H1 (cell line): ENCODE measurements at regions not wholly inside any gene's neighbourhood (a gene's known extent, or its start where the extent isn't known, plus 50 kb on each side); places are given as distances from the start of the nearest gene placed in this dataset.

ENCODE experiments used
- CTCF ChIA-PET: fragments of 300-600 bp; sonication (Branson Sonifier 250); formaldehyde crosslinking; loops from one replicate; lab custom pipeline; 2021; ENCODE audit not compliant: partially characterized antibody; lab: Charles Lee
- POLR2A ChIA-PET: fragments of 300-600 bp; sonication (Branson Sonifier 250); formaldehyde crosslinking; loops from one replicate; lab custom pipeline; 2021; ENCODE audit warnings: inconsistent platforms; ENCODE audit not compliant: partially characterized antibody; lab: Charles Lee
- DNase-seq, 2 experiments: peaks; one replicate each; pipeline versions ENCODE4 v3.0.0 to v3.0.0-alpha.2; 2010 to 2022; ENCODE audit warnings: low spot score in 2 of 2, low read depth in 1 of 2, mixed read lengths in 1 of 2
- FAIRE-seq: peaks from 2 replicates; lab custom pipeline; 2011; peaks lifted over from hg19 to GRCh38; lab: Jason Lieb, UNC
- H2AFZ ChIP-seq: 2 replicates; pipeline ENCODE4 v1.8.1; 2012; ENCODE audit warnings: low read length, inconsistent platforms
- H2AK5ac ChIP-seq: 2 replicates; pipeline ENCODE4 v1.6.1; 2013; ENCODE audit warnings: low read depth, low read length
- H2BK120ac ChIP-seq: replicated peaks from 2 replicates; pipeline ENCODE3; 2013; ENCODE audit warnings: low read depth, low read length, inconsistent platforms
- H2BK12ac ChIP-seq: 2 replicates; pipeline ENCODE4 v1.6.1; 2013; ENCODE audit warnings: low read depth, low read length
- H2BK15ac ChIP-seq: 2 replicates; pipeline ENCODE4 v1.6.1; 2013; ENCODE audit warnings: low read length
- H2BK20ac ChIP-seq: 2 replicates; pipeline ENCODE4 v1.6.1; 2013; ENCODE audit warnings: low read length
- H2BK5ac ChIP-seq: 2 replicates; pipeline ENCODE4 v1.6.1; 2013; ENCODE audit warnings: low read depth, low read length
- H3K14ac ChIP-seq: 2 replicates; pipeline ENCODE4 v1.6.1; 2013; ENCODE audit warnings: inconsistent platforms; ENCODE audit not compliant: insufficient read length
- H3K18ac ChIP-seq: 2 replicates; pipeline ENCODE4 v1.6.1; 2013; ENCODE audit warnings: low read length; ENCODE audit errors: extremely low read depth
- H3K23ac ChIP-seq: 2 replicates; pipeline ENCODE4 v1.6.1; 2013; ENCODE audit warnings: inconsistent platforms; ENCODE audit not compliant: insufficient read length
- H3K23me2 ChIP-seq: 2 replicates; pipeline ENCODE4 v1.6.1; 2013; ENCODE audit warnings: low read depth, low read length
- H3K27ac ChIP-seq: 2 replicates; pipeline ENCODE4 v1.6.1; 2011; ENCODE audit warnings: low read depth, low read length, inconsistent platforms
- H3K27me3 ChIP-seq, 4 experiments: replicated peaks in 1 of 4; 1 replicate in 1 of 4; 2 replicates in 3 of 4; pipeline versions ENCODE4 v1.6.1 to v1.8.1; 2011 to 2013; ENCODE audit warnings: low read length in 3 of 4, mild to moderate bottlenecking in 3 of 4, inconsistent platforms in 2 of 4, mixed read lengths in 2 of 4, moderate library complexity in 1 of 4; ENCODE audit not compliant: control insufficient read depth in 3 of 4, insufficient read depth in 3 of 4; ENCODE audit errors: extremely low read depth in 1 of 4
- H3K36me3 ChIP-seq, 4 experiments: 2 replicates each; pipeline versions ENCODE4 v1.6.1 to v1.8.1; 2011 to 2013; ENCODE audit warnings: mild to moderate bottlenecking in 4 of 4, low read length in 3 of 4, moderate library complexity in 2 of 4, control low read depth in 1 of 4, inconsistent platforms in 1 of 4; ENCODE audit not compliant: insufficient read depth in 4 of 4, control insufficient read depth in 2 of 4
- H3K4ac ChIP-seq: replicated peaks from 2 replicates; pipeline ENCODE3; 2013; ENCODE audit warnings: low read length, low read depth, mixed read lengths, inconsistent platforms; ENCODE audit not compliant: insufficient read length
- H3K4me1 ChIP-seq, 4 experiments: replicated peaks in 1 of 4; 1 replicate in 1 of 4; 2 replicates in 3 of 4; pipeline versions ENCODE4 v1.6.1 to v1.8.1; 2011 to 2013; ENCODE audit warnings: low read length in 3 of 4, inconsistent platforms in 2 of 4, mixed read lengths in 1 of 4; ENCODE audit not compliant: insufficient read depth in 4 of 4, control insufficient read depth in 3 of 4
- H3K4me2 ChIP-seq, 2 experiments: 2 replicates each; pipeline versions ENCODE4 v1.6.1 to v1.8.1; 2011 to 2013; ENCODE audit warnings: low read depth in 2 of 2, low read length in 2 of 2, control low read depth in 1 of 2, inconsistent platforms in 1 of 2, mild to moderate bottlenecking in 1 of 2; ENCODE audit not compliant: insufficient read depth in 1 of 2
- H3K4me3 ChIP-seq, 4 experiments: fragments of 200-600, 300-600 bp in 1 of 4; sonication (generic), shearing (Covaris generic), sonication (Bioruptor Twin) in 1 of 4; 2 replicates each; pipeline versions ENCODE4 v1.5.1 to v1.8.1; 2011 to 2016; ENCODE audit warnings: low read length in 4 of 4, low read depth in 3 of 4, control low read depth in 2 of 4, inconsistent platforms in 2 of 4, mild to moderate bottlenecking in 2 of 4, mixed read lengths in 1 of 4, moderate library complexity in 1 of 4; ENCODE audit not compliant: insufficient read depth in 2 of 4; ENCODE audit errors: extremely low read depth in 1 of 4
- H3K56ac ChIP-seq: replicated peaks from 2 replicates; pipeline ENCODE3; 2013; ENCODE audit warnings: low read depth, mild to moderate bottlenecking, mixed read lengths, low read length, inconsistent platforms; ENCODE audit not compliant: insufficient read length
- H3K79me1 ChIP-seq: 2 replicates; pipeline ENCODE4 v1.6.1; 2013; ENCODE audit warnings: low read depth, low read length, control low read depth
- H3K79me2 ChIP-seq, 2 experiments: 2 replicates each; pipeline versions ENCODE4 v1.6.1 to v1.8.1; 2012 to 2013; ENCODE audit warnings: low read length in 2 of 2, mild to moderate bottlenecking in 2 of 2, inconsistent platforms in 1 of 2; ENCODE audit not compliant: insufficient read depth in 2 of 2, control insufficient read depth in 1 of 2
- H3K9ac ChIP-seq, 4 experiments: replicated peaks in 1 of 4; 1 replicate in 1 of 4; 2 replicates in 3 of 4; pipeline versions ENCODE4 v1.6.1 to v1.8.1; 2011 to 2013; ENCODE audit warnings: low read depth in 3 of 4, low read length in 3 of 4, control low read depth in 2 of 4, mild to moderate bottlenecking in 2 of 4, moderate library complexity in 2 of 4, inconsistent platforms in 1 of 4; ENCODE audit errors: extremely low read depth in 1 of 4
- H3K9me3 ChIP-seq, 2 experiments: 2 replicates each; pipeline versions ENCODE4 v1.6.1 to v1.8.1; 2012 to 2013; ENCODE audit warnings: mild to moderate bottlenecking in 2 of 2, moderate library complexity in 2 of 2, control low read depth in 1 of 2, inconsistent platforms in 1 of 2, low read depth in 1 of 2, low read length in 1 of 2, mixed read lengths in 1 of 2; ENCODE audit not compliant: insufficient read depth in 2 of 2
- H4K20me1 ChIP-seq, 2 experiments: replicated peaks in 1 of 2; 2 replicates each; pipeline versions ENCODE3 to v1.8.1; 2011 to 2013; ENCODE audit warnings: inconsistent platforms in 2 of 2, low read length in 2 of 2, mild to moderate bottlenecking in 1 of 2; ENCODE audit not compliant: insufficient read depth in 2 of 2, control insufficient read depth in 1 of 2
- H4K5ac ChIP-seq: 2 replicates; pipeline ENCODE4 v1.6.1; 2013; ENCODE audit warnings: low read length, low read depth, mixed read lengths, inconsistent platforms; ENCODE audit not compliant: insufficient read length
- H4K8ac ChIP-seq: 2 replicates; pipeline ENCODE4 v1.8.0; 2013; ENCODE audit warnings: mild to moderate bottlenecking, moderate library complexity, low read length, inconsistent platforms; ENCODE audit not compliant: insufficient read depth; ENCODE audit errors: extremely low read depth
- H4K91ac ChIP-seq: replicated peaks from 2 replicates; pipeline ENCODE3; 2013; ENCODE audit warnings: low read length, mixed read lengths, inconsistent platforms; ENCODE audit not compliant: insufficient read length
- CREB1 ChIP-seq: IDR thresholded peaks from 2 replicates; pipeline ENCODE4 v1.6.1; 2012; ENCODE audit warnings: inconsistent platforms
- CTCF ChIP-seq, 3 experiments: IDR thresholded peaks; 1 replicate in 2 of 3; 2 replicates in 1 of 3; pipeline versions ENCODE4 v1.5.1 to v1.6.1; 2011; ENCODE audit warnings: low read length in 3 of 3, mild to moderate bottlenecking in 3 of 3, inconsistent platforms in 2 of 3, low read depth in 1 of 3, moderate library complexity in 1 of 3; ENCODE audit not compliant: insufficient read depth in 1 of 3; ENCODE audit errors: control extremely low read depth in 1 of 3
- KDM1A ChIP-seq: fragments of 200-600, 300-600 bp; sonication (generic); IDR thresholded peaks from 2 replicates; pipeline ENCODE4 v1.7.1; 2016; ENCODE audit warnings: mild to moderate bottlenecking, low read length, borderline replicate concordance
- POLR2AphosphoS5 ChIP-seq: IDR thresholded peaks from 2 replicates; pipeline ENCODE4 v1.6.1; 2011; ENCODE audit warnings: low read depth, low read length
- RAD21 ChIP-seq, 2 experiments: IDR thresholded peaks in 1 of 2; conservative IDR thresholded peaks in 1 of 2; 2 replicates each; pipeline ENCODE4 v1.6.1; 2011; ENCODE audit warnings: low read depth in 2 of 2, low read length in 2 of 2, improper control_type of control experiment in 1 of 2, inconsistent platforms in 1 of 2, mild to moderate bottlenecking in 1 of 2, moderate library complexity in 1 of 2
- TCF12 ChIP-seq: IDR thresholded peaks from 2 replicates; pipeline ENCODE4 v1.6.1; 2011; ENCODE audit warnings: low read depth, mild to moderate bottlenecking, low read length
- WGBS, 2 experiments: shearing (Covaris generic) in 1 of 2; methylation state at CpG; one replicate each; pipeline versions ENCODE4 v1.1.6 to v1.1.7; 2013 to 2015; ENCODE audit warnings: low lambda C conversion rate in 2 of 2, mixed read lengths in 2 of 2, inconsistent platforms in 1 of 2, low coverage in 1 of 2, missing lambda C conversion rate in 1 of 2; ENCODE audit not compliant: insufficient replicate concordance in 2 of 2, insufficient coverage in 1 of 2, insufficient read length in 1 of 2; ENCODE audit errors: extremely low coverage in 1 of 2, missing lambda C conversion rate in 1 of 2; 5-methylcytosine and 5-hydroxymethylcytosine counted together

- Histone ChIP-seq H3K27ac (no peak overlapping the region), H3K56ac (no peak overlapping the region), H3K4ac (no peak overlapping the region), H3K4me3 (no peak overlapping the region), H3K4me2 (no peak overlapping the region), H2BK20ac (no peak overlapping the region), H3K4me1 (no peaks in the 10 kb centered on the region), H2BK12ac (no peak overlapping the region), H3K18ac (no peak overlapping the region), H3K79me1 (no peaks in the 10 kb centered on the region), H3K9ac (no peak overlapping the region), H3K36me3 (no peaks in the 10 kb centered on the region), H4K5ac (no peak overlapping the region), H4K20me1 (no peaks in the 10 kb centered on the region), H3K9me3 (no peaks in the 10 kb centered on the region), H2BK120ac (no peak overlapping the region), H4K8ac (no peak overlapping the region), H2BK15ac (no peak overlapping the region), H3K27me3 (no peaks in the 10 kb centered on the region), H3K14ac (no peak overlapping the region), H2AK5ac (no peak overlapping the region), H4K91ac (no peak overlapping the region), H3K23me2 (no peaks in the 10 kb centered on the region), H2BK5ac (no peak overlapping the region), H3K23ac (no peak overlapping the region), H2AFZ (no peak overlapping the region), H3K79me2 (no peaks in the 10 kb centered on the region)
- ChIA-PET CTCF (interaction anchor here (0.6 to 1.0 kb wide), 2 partner anchors 59 to 1558 kb away, joined by 3 read pairs; no protein-coding TSS in a partner anchor), POLR2A (no interaction called here)
- 93% methylated on average over 2 of the region's 2 CpGs; no CpG with 5 or more reads in 1 of the 2 experiments for WGBS, 2 experiments
- FAIRE-seq (no peak), DNase-seq (no peak)
- TF ChIP-seq RAD21 (IDR thresholded peaks at IDR 0.05 in 1 of 2, conservative IDR thresholded peaks at IDR 0.05 in 1 of 2; ENCODE audit: low read depth in 2 of 2, low read length in 2 of 2) (no peak), CTCF (IDR thresholded peaks at IDR 0.05; ENCODE audit: control extremely low read depth in 1 of 3, insufficient read depth in 1 of 3, low read depth in 1 of 3, low read length in 3 of 3) (no peak), CREB1 (no peak), KDM1A (no peak), TCF12 (no peak), POLR2AphosphoS5 (no peak)
These were observed 888.8 kb upstream of the SOX11 start for GRCh38 chr2:4803396-4803795.
